GM18907 (cell line): ENCODE measurements at regions not wholly inside any gene's neighbourhood (a gene's known extent, or its start where the extent isn't known, plus 50 kb on each side); places are given as distances from the start of the nearest gene placed in this dataset.

Source experiments
- ATAC-seq: cut with Tn5 transposase; IDR thresholded peaks from one replicate; pipeline ENCODE4 v1.9.1; 2021; ENCODE audit warnings: mild to moderate bottlenecking, moderate library complexity; ENCODE audit not compliant: unreplicated experiment

DNA sequence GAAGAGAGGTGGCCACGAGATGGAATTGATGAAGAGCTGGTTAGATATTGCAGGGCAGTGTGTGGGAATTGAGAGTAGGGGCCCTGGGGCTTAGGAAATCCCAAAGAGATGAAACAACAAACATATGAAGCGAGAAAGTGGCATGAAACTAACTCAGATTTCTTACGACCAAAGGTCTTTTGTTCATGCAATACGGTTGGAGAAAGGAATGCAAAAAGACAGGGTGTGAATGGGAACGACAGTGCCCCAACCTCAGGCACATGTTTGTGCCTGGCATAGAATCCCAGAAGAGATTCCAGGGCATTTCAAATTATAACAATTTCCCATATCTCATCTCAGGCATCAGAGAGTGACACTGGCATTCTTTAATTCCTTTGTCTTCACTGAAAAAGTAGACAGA lies 199.2 kb downstream of the ACTL7B start:
- ATAC-seq: no peak

- ATAC-seq: no peak
Measured at GRCh38 chr9:108655818-108656217, 200.0 kb downstream of the ACTL7B start.

- no peak for ATAC-seq
Measured at GRCh38 chr9:108654566-108654965, 201.2 kb downstream of the ACTL7B start.

- no peak for ATAC-seq
Measured at GRCh38 chr9:108652851-108653250, 202.9 kb downstream of the ACTL7B start.

- ATAC-seq: no peak
Measured at GRCh38 chr9:108650826-108651225, 205.0 kb downstream of the ACTL7B start.

GRCh38 chr9:108645520-108645919 lies 210.3 kb downstream of the ACTL7B start:
- ATAC-seq: no peak

- ATAC-seq: no peak
Measured at GRCh38 chr9:108643731-108644510, 211.9 kb downstream of the ACTL7B start.

- ATAC-seq: no peak
Measured at GRCh38 chr9:108642871-108643270, 212.9 kb downstream of the ACTL7B start.

GRCh38 chr9:108640230-108640629 lies 215.6 kb downstream of the ACTL7B start:
- no peak for ATAC-seq

- no peak for ATAC-seq
Measured at GRCh38 chr9:108639696-108640095, 216.1 kb downstream of the ACTL7B start.

DNA sequence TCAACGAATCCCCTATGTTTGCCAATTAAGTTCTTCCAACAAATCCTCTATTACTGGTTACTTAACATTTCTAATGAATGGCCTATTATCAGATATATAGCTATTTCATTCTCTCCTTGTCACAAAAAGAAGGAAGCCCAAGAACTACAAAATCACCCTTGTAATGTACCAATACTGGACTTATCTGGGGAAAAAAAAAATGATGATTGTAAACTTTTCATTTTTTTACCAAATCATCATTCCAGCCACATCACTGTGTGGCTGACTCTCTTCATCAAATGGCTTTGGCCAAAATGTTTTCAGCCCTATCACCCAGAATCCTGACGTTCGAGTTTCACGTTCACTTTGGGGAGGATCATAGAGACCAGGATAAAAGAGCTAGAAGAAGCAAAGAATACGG lies 216.7 kb downstream of the ACTL7B start:
- ATAC-seq: no peak

DNA sequence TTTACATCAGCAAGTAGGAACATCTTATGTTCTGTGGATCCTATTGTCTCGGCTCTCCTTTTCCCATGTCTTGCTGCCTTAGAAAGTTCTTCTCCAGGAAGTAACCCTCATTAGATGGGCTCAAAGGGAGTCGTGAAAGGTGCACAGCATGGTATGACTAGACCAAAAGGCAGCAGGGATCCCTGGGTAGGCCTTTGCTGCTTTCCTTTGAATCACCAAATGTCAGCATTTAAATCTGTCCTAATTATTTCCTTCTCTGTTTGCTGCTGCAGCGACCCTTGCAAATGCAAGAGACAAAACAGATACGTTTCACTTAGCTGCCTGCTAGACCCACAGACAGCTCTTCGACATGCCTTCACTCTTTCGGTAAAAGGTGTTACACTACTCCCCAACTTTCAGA lies 218.4 kb downstream of the ACTL7B start:
- ATAC-seq: no peak

DNA sequence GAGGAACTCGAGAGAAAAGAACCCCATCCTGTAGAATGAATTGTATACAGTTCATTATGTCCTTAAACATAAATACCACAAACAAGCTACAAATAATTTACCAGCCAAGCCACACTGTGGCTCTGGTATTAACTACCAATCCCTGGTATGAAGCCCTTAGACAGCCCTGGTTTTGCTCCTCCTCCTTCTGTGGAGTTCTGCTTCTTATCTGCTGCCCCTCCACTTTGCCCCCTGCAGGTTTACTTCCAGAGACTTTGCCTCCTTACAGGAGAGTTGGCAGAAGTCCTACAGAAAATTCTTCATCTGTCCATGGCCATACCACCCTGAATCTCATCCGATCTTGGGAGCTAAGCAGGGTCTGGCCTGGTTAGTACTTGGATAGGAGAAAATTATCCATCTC lies 219.8 kb downstream of the ACTL7B start:
- no peak for ATAC-seq

- no peak for ATAC-seq
Measured at GRCh38 chr9:108634672-108635462, 220.9 kb downstream of the ACTL7B start.

DNA sequence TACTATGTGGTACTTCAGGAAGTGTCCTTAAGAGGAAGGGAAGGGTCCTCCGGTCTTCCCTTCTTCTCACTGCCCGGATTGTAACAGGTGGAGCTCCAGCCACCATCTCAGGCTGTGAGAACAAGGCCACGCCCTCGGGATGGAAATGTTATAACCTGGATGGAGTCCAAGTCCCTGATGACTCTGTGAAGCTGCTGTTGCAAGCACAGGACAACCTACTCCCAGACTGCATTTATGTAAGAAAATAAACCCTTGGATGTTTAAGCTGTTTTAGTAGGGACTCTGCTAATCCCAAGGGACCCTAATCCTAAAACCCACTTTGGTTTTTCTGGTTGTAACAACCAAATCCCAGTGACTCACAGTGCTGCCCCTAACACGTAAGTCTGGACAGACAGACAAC lies 221.6 kb downstream of the ACTL7B start:
- ATAC-seq: no peak

DNA sequence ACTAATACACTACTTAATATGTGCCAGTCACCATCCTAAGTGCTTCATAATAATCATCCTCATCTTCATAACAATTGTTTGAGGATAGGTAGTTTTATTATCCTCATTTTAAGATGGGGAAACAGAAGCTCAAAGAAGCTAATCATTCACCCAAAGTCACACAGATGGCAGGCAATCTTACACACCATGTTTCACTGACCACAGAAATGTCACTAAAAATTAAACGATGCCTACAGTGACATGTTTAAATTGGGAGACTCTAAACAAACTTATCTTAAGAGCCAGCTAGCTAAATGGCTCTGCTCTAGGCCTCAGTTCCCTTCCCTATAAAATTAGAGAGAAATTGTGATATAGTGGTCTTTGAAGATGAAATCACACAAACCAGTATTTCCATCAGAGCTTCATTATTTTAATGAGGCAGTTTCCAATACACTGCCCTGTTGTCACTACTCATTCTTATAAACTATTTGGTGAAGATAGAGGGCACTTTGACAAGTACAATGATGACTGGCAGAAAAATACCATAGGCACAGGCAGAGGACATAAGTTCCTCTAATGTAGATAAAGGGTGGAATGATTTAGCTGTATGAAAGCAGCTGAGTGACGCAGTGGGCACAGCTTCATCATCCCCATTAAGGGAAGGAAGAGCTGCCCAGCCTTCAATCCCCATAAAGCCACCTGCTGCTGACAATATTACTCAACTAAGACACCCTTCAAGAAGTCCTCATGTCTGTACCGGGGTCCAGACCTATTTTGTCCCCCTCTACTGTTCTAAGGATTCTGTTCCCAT lies 224.1 kb downstream of the ACTL7B start:
- no peak for ATAC-seq

DNA sequence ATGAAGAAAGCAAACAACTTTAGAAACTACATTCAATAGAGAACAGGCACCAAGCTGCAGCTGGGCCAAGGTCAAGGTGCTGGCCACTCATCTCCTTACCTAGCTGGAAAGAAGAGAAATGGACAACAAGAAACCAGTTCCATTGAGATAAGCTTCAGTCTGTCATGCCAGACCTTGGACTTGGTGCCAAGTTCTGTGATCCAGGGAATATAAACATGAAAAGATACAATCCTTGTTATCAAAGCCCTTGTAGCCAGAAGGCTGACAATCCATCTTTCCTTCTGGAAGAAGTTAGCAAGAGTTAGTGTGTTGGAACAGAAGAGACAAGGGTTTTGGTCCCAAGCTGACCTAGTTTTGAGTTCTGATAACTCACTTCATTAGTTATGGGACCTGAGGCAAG lies 227.5 kb downstream of the ACTL7B start:
- no peak for ATAC-seq

- ATAC-seq: no peak
Measured at GRCh38 chr9:108626743-108627142, 229.0 kb downstream of the ACTL7B start.

DNA sequence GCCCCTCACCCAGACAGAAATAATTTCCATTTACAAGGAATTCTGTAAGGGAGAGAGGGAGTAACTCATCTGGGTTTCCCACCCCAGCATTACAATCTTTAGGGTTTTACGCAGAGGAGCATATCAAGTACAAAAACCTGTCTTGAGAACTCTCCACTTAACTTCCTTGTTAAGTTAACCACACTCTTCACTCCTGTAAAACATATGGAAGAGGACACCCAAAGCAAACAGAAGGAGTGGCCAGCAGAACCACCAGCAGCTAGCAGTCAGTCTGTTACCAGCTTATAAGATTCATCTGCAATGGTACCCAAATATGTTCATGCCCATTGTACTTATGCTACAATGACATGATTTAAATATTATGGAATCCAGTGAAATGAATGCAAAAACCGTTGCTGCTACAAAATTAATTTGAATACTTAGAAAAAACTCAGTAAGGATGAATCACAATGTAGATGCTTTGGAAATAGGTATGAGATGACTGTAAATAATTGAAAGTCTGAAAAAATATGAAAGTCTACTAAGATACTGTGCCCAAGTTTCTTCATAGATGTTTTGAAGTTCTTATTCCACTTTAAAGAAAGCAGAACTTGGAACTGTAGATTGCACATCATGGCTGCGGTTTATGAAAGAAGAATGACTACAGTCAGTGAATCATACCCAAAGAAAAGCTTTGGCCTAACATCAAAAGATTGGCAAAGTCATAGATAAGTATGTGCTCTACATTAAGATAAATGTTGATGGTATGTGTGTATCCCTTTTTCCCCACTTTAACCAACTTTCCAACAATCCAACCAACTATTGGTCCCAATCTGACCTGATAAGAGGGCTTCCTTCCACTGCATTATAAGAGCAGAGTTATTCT lies 233.6 kb downstream of the ACTL7B start:
- no peak for ATAC-seq

DNA sequence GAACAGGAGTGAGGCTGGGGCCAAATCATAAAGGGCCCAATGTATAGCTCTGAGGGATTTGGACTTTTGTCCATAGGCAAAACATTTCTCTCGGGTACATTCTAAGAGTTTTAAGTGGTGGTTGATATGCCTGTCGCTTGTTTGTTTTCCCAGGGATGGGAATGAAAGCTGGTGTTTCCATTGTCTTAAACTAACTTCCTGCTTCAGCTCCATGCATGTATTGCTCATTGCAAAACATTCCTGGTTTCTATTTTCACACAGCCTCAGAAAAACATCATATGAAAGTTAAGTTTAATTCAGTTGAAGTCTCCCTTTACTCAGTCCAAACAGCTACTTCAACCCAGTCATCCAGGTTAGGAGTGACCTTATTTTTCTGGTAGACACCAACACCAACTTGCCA lies 235.0 kb downstream of the ACTL7B start:
- ATAC-seq: no peak
